NCI-H146 treated with DMSO at 0.1 percent for 48 hours (cell line): ENCODE measurements at regions not wholly inside any gene's neighbourhood (a gene's known extent, or its start where the extent isn't known, plus 50 kb on each side); places are given as distances from the start of the nearest gene placed in this dataset.

ENCODE experiments used
- DNase-seq: peaks from one replicate; lab custom pipeline; 2025; ENCODE audit not compliant: unreplicated experiment; lab: John Stamatoyannopoulos, UW

GRCh38 chr1:90502194-90502593 is 214.9 kb downstream of the BARHL2 start:
- DNase-seq, result no peak

DNA sequence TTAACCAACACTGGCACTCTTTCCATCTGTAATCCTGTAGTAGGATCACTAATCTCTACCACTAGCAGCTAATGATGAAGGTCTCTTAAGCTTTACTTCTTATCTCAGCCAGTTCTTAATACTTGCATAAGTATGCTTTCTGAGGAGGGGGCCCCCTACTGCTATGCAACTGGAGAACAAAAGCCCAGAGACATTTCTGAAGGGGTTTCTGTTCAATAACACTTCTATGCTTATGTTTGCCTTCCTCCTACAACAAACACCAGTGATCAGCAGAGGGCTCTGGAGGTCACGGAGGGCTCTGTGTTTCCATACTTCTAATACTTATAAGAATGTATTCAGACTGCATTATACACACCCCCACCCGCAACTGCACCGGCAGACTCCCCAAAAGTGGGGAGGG is 215.8 kb downstream of the BARHL2 start:
- DNase-seq, result peak; percentile 17

GRCh38 chr1:90494748-90495282 is 222.3 kb downstream of the BARHL2 start:
- DNase-seq, result no peak

GRCh38 chr1:90488451-90488850 is 228.7 kb downstream of the BARHL2 start:
- no peak for DNase-seq

DNA sequence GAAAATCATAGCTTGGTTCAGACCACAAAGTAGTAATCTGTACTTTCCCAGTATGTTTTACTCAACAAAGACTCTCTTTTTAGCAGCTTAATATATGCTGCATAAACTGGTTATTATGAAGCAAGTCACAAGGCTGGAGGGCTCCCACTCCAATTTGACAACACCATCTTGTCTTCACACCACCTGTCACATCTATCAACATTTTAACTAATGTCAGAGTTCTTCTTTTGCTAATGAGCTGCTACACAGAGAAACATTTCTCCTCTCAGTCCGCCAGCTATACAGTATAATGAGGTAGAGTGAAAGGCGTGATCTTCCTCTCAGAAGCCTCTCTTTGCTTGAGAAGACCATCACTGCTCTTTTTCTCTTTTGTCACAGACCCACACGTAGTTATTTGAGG is 230.1 kb downstream of the BARHL2 start:
- no peak for DNase-seq

DNA sequence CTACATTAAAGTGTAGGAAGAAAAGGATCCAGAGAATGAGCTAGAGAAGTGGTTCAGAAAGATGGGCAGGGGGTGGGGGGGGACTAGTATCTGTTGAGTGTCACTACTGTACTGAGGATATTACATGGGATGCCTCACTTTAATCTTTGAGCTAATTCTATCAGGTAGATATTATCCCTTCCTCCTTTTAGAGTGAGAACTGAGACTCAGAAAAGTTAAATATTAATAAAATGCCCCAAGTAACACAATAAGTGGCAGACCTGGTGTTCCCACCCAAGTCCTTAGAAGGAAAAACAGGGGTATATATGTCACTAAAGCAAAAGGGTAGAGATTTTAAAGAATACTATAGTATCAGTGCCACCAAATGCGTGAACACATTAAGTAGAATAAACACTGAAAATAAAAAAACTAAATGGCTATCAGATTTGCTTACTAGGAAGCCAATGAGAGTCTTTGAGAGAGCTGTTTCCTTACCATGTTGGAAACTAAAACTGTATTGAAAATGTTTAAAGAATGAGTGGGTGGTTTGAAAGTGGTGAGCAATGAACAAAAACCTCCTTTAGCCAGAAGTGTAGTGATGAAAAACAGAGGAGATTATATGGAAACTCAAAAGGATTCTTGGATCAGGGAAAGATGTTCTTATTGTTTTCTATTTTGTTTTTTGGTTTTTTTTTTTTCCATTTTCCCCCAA is 230.8 kb downstream of the BARHL2 start:
- DNase-seq, result no peak

DNA sequence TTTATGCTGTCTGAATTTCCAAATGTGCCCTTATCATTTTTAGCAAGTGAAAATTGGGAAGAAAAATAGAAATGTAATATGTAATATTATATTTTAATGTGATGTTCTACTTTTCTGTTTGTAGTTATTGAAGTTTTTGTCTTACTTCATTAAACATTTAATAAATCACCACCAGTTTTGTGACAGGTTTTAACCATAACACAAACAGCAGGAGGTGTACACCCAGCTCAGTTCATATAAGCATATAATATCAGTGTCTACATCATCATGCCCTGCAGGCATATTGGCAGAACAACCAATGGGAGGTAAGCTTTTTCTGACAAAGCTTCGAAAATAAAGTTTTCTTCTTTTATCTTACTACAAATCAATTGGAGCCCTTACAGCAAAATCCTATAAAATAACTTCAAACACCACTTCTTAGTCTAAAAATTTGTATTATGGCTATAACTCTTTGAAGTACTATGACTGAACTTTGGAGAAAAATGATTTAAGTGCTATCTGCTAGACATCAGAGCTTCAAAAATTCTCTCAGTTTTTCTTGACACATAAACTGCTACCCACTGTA is 236.7 kb downstream of the BARHL2 start:
- no peak for DNase-seq

- DNase-seq, result no peak
Observed at GRCh38 chr1:90476994-90477393, 240.1 kb downstream of the BARHL2 start.

- DNase-seq, result no peak
Observed at GRCh38 chr1:90476411-90476810, 240.7 kb downstream of the BARHL2 start.

- no peak for DNase-seq
Observed at GRCh38 chr1:90475631-90476030, 241.5 kb downstream of the BARHL2 start.

- no peak for DNase-seq
Observed at GRCh38 chr1:90474731-90475130, 242.4 kb downstream of the BARHL2 start.

GRCh38 chr1:90474158-90474557 is 242.9 kb downstream of the BARHL2 start:
- DNase-seq, result no peak

DNA sequence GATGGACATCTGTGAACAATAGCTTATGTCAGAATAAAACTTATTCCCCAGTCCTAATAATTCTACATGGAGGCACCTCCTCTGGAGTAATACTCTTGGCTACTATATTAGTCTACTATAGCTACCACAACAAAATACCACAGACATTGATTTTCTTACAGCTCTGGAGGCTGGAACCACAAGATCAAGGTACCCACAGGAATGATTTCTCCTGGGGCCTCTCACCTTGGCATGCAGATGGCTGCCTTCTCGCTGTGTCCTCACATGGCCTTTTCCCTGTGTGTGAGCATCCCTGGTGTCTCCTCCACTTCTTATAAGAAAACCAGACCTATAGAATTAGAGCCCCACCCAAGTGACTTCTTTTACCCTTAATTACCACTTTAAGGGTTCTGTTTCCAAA is 244.3 kb downstream of the BARHL2 start:
- DNase-seq, result no peak

GRCh38 chr1:90459570-90459969 is 257.5 kb downstream of the BARHL2 start:
- no peak for DNase-seq

- DNase-seq, result no peak
Observed at GRCh38 chr1:90457985-90458384, 259.1 kb downstream of the BARHL2 start.

GRCh38 chr1:90452491-90452890 is 264.6 kb downstream of the BARHL2 start:
- no peak for DNase-seq

DNA sequence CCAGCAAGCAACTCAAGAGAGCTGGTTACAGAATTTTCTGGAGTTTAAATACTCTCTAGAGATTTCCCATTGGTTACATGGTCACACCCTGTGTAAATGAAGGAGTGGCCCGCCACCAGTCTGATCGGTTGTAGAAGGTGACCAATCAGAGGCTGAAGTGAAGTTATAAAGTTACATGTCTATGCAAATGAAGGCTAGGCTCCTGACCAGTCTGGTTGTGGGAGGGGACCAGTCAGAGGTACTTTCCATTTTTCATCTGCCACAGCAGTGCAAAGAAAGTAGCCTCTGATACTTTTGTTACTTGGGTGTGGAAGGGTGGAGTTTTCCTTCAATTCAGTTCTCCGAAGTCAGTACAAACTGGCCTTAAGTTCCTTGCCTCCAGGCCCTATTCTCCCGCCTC is 273.7 kb downstream of the BARHL2 start:
- DNase-seq, result no peak

- DNase-seq, result no peak
Observed at GRCh38 chr1:90435351-90435750, 281.8 kb downstream of the BARHL2 start.

DNA sequence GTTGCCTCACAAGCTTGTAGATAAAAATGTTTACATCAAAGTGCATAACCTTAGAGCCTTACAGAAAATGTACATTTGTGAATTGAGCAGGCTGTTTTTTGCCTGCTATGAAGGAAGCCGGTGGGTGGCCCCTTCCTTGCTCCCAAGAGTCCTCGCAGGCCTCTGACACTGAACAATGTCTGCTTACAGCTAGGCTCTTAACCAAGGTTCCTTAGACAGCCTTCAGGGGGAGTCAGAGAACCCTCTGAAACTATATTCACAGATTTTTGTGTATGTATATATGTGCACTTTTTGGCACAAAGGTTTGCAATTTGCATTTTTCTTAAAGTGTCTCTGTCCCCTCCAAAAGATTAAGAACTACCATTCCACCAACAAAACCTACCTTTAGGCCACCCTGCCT is 282.6 kb downstream of the BARHL2 start:
- DNase-seq, result no peak

DNA sequence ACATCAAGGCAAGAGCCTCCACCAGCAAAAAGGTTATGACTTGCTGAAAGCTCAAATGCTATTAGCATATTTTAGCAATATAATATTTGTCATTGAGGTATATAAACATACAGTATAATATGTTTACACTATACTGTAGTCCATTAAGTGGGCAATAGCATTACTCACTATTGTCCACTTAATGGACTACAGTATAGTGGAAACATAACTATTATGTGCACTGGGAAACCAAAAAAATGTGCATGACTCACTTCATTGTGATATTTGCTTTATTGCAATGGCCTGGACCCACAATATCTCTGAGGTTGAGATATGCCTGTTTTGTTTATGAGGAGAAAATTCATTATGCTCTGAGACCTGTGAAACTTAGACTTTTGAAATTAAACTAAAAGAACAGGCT is 300.0 kb downstream of the BARHL2 start:
- no peak for DNase-seq

DNA sequence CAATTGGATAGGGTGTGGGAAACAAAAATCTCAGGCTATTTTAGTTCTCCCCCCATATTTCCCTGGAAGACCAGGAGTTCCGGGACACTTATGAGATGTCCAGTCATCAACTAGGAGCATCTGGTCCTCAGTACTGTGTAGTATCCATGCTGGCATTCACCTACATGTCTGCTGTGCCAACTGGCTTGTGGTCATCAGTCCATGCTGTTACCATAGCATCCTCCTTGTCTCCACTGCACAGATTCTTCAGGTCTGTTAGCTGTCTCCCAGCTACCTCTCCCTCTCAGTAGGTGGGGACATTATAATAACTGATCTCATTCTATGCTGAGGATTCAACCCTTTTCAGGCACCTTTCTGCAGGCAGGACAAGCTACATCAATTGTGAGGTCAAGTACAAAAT is 302.9 kb downstream of the BARHL2 start:
- no peak for DNase-seq

DNA sequence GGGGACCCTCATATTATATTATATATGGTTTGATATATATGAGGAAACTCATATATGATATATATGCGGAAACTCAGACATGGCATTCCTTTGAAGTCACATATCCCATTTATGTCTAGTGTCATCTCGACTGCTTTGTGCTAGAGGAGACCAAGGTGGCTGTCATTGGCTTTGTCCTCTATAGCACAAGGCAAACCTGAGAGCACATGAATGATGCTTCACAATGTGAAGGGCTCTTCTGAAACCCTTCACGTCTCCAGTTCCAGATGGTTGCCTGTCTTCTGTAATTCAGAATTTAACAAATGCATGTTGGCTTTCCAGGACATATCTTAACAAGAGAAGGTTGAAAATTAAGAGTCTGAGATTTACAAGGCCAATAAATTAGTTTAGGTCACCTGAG is 303.6 kb downstream of the BARHL2 start:
- no peak for DNase-seq

DNA sequence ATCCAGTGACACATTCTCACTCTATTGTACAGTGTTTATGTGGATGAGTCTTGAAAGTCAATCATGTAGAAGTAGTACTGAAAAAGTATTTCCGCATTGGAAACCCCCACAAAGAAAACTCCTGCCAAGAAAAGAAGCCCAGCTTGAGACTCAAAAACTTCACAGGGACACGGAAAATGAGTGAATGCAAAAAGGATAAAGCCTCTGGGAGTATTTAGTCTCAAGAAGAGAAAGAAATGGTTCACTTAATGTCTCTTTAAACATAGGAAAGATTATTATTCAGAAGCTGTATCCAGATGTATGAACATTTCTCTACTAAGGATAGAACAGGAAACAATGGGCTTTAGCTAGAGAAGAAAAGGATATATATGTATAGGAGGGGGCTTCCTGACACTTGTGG is 304.5 kb downstream of the BARHL2 start:
- DNase-seq, result no peak
